HG03280 (cell line): ENCODE measurements at regions not wholly inside any gene's neighbourhood (a gene's known extent, or its start where the extent isn't known, plus 50 kb on each side); places are given as distances from the start of the nearest gene placed in this dataset.
"Not testable (repeated sequence)": the region's sequence is repeated elsewhere in the genome, so short reads cannot be mapped to it uniquely, and the experiment has no call there.

Experiments
- ATAC-seq: cut with Tn5 transposase; IDR thresholded peaks from one replicate; pipeline ENCODE4 v1.9.1; 2021; ENCODE audit warnings: mild to moderate bottlenecking, moderate library complexity; ENCODE audit not compliant: unreplicated experiment

DNA sequence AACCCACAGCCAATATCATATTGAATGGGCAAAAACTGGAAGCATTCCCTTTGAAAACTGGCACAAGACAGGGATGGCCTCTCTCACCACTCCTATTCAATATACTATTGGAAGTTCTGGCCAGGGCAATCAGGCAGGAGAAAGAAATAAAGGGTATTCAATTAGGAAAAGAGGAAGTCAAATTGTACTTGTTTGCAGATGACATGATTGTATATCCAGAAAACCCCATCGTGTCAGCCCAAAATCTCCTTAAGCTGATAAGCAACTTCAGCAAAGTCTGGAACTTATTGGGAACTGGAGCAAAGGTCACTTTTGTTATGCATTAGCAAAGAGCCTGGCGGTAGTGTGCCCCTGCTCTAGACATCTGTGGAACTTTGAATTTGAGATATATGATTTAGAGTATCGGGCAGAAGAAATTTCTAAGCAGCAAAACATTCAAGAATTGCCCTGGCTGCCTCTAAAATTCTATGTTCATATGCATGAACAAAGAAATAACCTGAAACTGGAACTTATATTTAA, 53.4 kb upstream of the PSMA1 start:
- not testable (repeated sequence) for ATAC-seq

- no peak for ATAC-seq
Observed at GRCh38 chr11:14577292-14577691, 57.1 kb upstream of the PSMA1 start.

DNA sequence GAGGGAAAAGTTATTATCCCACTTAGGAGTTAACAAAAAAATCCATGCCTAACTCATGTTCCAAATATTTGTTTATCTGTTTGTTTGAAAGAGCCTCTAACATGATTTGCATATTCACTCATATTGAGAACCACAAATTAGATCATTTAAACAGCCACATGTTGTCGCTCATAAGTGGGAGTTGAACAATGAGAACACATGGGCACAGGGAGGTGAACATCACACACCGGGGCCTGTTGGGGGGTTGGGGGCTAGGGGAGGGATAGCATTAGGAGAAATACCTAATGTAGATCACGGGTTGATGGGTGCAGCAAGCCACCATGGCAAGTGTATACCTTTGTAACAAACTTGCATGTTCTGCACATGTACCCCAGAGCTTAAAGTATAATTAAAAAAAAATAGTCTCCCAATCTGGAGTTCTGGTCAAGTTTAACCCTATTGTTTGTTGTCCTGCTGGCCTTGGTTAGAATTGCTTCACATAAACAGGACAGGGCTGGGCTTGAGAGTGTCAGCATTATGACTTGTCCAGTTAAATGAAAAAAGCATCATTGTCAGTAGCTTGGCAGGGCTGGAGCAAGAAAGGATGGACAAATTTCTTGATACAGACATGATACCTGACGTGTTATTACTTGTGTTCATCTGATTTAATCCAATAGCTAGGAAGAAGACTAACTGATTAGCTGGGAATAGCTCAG, 57.8 kb upstream of the PSMA1 start:
- ATAC-seq, result peak; percentile 13

- peak; percentile 98 for ATAC-seq
Observed at GRCh38 chr11:14578541-14578956, 58.4 kb upstream of the PSMA1 start.

DNA sequence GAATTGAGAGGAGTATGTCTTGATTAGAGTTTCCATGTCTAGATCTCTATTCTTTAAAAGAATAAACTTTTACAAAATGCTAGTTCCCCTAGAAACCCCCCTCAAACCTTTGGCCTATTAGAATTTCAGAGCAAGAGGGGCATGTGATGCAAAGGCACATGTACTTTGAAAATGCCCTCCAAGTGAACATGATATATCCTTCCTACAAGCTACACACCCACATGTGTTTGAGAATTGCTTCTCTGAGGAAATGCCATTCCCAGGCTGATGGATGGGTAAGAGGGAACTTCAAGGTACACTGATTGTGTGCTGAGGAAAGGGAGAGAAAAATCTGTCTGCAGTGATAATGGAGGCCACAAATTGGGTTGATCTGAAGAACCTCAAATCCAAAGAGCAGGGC, 59.5 kb upstream of the PSMA1 start:
- ATAC-seq, result no peak

- no peak for ATAC-seq
Observed at GRCh38 chr11:14582793-14583192, 60.8 kb upstream of the PDE3B start.

GRCh38 chr11:14583252-14584034, 60.2 kb upstream of the PDE3B start:
- ATAC-seq, result no peak

- ATAC-seq, result no peak
Observed at GRCh38 chr11:14584035-14584363, 59.6 kb upstream of the PDE3B start.

DNA sequence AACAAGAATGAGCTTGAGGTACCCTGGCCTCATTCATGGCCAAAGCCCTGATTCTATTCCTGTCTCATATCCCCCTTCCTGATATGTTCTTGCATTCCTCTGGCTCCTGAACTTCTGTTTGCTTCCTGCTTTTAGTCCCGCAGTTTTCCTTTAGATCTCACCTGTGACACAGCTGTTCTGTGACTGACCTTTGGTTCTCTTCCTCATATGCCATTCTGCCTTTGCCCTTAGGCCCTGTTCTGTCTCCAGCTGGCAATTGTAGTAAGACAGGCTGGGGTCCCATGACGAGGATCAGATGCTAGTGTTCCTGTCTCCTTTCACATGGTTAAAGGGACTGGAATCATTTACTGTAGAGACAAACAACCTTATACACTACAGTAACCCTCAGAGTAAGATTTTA, 59.0 kb upstream of the PDE3B start:
- no peak for ATAC-seq

- ATAC-seq, result no peak
Observed at GRCh38 chr11:14585438-14585837, 58.2 kb upstream of the PDE3B start.

GRCh38 chr11:14587258-14587657, 56.3 kb upstream of the PDE3B start:
- ATAC-seq, result no peak

DNA sequence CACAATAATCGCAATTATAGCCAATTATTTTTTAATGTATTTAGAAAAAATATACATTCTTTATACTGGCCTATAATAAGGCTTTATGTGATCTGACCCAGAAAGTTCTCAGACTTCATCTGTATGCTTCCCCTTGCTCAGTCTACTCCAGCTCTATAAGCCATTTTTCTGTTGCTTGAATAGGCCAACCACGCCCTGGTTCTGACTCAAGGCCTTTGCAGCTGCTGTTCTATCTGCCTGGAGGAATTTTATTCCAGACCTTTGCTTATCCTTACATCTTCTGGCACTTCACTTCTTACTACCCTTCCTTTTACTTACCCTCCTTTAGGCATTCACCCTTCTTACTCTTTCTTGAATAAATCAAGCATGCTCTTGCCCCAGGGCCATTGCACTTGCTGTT, 54.9 kb upstream of the PDE3B start:
- no peak for ATAC-seq

GRCh38 chr11:14589421-14589820, 54.2 kb upstream of the PDE3B start:
- no peak for ATAC-seq

GRCh38 chr11:14591046-14591445, 52.6 kb upstream of the PDE3B start:
- not testable (repeated sequence) for ATAC-seq

DNA sequence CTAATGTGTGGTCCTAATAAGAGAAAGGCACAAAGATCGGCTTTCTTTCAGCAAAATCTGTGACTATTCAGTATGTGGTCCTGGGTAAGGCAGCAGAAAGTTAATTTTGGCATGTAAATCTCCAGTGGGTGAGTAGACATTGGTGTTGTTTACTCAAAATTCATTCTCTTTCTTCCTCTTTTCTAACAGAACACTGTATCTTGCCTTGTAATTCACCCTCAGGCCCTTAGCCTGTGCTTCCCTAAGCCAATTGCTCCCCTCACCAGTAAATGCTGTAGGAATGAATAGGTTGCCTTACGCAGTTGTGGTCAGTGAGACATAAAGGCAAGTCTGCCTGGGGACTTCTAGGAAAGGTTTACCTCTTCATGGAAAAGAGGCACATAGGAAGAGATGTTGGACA, 49.9 kb upstream of the PDE3B start:
- no peak for ATAC-seq
